ENCODE measurements at regions not wholly inside any gene's neighbourhood (a gene's known extent, or its start where the extent isn't known, plus 50 kb on each side); places are given as distances from the start of the nearest gene placed in this dataset.

DNA sequence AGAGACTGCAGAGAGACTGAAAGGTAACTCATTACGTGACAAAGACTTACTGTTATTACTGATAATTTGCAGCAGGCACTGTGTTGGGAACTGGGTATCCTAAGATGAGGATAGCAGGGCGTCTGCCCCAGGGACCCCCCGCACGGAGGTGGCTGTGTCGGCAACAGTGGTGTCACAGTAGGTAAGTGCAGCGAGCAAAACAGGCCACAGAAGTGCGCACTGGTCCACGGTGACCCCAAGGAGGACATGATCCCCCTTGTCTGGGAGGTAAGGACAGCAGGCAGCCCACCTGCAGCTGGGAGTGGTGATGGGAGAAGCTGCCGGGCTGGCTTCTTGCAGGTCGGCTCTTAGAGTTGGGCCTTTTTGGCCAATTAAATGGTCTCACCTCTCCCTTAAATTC, 82.9 kb downstream of the FAM43A start:
- TF ChIP-seq, protein P1, sequence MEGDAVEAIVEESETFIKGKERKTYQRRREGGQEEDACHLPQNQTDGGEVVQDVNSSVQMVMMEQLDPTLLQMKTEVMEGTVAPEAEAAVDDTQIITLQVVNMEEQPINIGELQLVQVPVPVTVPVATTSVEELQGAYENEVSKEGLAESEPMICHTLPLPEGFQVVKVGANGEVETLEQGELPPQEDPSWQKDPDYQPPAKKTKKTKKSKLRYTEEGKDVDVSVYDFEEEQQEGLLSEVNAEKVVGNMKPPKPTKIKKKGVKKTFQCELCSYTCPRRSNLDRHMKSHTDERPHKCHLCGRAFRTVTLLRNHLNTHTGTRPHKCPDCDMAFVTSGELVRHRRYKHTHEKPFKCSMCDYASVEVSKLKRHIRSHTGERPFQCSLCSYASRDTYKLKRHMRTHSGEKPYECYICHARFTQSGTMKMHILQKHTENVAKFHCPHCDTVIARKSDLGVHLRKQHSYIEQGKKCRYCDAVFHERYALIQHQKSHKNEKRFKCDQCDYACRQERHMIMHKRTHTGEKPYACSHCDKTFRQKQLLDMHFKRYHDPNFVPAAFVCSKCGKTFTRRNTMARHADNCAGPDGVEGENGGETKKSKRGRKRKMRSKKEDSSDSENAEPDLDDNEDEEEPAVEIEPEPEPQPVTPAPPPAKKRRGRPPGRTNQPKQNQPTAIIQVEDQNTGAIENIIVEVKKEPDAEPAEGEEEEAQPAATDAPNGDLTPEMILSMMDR (IDR thresholded peaks at IDR 0.05; ENCODE audit: insufficient read depth, low read depth, low read length, missing control alignments): no peak
- no peak for DNase-seq (ENCODE audit: low read depth)
- no peak overlapping the region for H3K4me3 ChIP-seq (ENCODE audit: low read depth, low read length)

DNA sequence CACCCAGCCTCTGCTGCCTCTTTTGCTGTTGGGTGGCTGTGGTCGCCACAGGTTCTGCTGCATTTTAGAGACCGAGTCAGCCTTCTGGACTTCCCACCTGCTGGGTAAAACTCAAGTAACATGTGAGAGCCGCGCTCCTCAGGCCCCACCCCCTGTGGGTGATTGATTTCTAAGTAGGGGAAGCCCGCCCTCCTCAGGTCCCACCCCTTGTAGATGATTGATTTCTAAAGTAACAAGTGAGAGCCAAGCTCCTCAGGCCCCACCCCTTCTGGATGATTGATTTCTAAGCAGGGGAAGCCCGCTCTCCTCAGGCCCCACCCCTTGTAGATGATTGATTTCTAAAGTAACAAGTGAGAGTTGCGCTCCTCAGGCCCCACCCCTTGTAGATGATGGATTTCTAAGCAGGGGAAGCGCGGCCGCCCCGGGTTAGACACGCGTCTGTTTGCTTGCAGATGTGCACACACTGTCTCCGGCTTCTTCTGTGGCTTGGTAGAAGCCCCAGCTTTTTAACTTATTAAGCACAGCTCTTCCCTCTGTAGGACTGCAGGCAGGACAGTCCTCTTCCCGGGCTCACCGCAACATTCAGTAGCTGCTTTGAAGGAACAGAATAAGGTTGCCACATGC, 83.4 kb downstream of the FAM43A start:
- H3K4me3 ChIP-seq (ENCODE audit: low read depth, low read length): peak overlapping the region; percentile 34
- DNase-seq (ENCODE audit: low read depth): peak; percentile 96
- TF ChIP-seq, protein P1 (IDR thresholded peaks at IDR 0.05; ENCODE audit: insufficient read depth, low read depth, low read length, missing control alignments): no peak

DNA sequence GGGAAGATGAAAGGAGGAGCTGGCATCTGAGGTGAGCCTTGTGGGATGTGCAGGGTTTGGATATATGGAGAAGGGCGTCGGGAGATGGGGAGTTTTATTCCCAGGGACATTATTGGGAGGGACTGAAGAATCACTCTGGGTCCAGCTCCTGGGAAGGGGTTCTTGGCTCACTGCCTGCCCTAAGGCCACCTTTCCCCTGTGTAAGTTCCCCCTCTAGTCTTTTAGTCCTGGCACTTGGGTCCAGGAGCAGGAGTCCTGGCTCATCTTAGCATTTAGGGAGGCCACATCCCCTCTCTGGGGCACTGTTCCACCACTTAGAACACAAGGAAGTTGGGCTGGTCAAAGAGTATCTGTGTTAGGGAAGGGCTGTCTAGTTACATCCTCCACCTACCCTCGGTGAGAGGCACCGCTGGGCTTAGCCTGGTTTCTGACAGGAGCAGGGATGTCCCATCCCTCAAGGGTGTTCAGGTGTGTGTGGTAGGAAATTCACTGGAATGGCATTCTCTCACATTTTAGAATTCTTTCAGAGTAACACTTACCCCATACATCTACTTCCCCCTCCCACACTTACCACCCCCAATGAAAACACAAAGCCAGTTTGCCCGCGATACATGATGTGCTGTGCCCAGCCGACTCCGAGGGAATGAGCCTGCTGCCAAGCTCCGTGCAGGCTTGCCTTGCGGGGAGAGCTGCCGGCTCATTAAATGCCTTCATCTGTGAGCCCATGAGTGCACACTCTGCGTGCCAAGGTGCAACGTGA, 86.7 kb downstream of the FAM43A start:
- DNase-seq (ENCODE audit: low read depth): no peak
- TF ChIP-seq, protein P1 (IDR thresholded peaks at IDR 0.05; ENCODE audit: insufficient read depth, low read depth, low read length, missing control alignments): no peak
- H3K4me3 ChIP-seq (ENCODE audit: low read depth, low read length): no peak overlapping the region

DNA sequence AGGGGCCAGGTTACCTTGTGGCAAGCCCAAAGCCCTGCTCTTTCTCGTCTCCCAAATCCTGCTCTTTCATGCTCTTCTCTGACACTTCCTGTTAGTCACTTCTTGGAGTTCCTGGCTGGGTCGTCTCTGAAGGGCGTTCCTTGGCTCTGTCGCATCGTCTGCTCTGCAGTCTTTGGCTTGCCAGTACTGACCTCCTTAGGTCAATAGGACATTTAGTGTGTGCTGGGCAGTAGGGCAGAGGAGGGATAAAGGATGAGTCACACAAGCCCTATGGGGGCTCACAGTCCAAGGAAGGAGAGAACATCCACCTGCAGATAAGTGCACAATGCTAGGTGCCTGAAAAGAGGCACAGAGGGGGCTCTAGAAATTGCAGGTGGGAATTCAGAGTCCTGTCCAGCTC, 87.5 kb downstream of the FAM43A start:
- no peak for DNase-seq (ENCODE audit: low read depth)
- H3K4me3 ChIP-seq (ENCODE audit: low read depth, low read length): no peak overlapping the region
- TF ChIP-seq, protein P1 (IDR thresholded peaks at IDR 0.05; ENCODE audit: insufficient read depth, low read depth, low read length, missing control alignments): no peak

DNA sequence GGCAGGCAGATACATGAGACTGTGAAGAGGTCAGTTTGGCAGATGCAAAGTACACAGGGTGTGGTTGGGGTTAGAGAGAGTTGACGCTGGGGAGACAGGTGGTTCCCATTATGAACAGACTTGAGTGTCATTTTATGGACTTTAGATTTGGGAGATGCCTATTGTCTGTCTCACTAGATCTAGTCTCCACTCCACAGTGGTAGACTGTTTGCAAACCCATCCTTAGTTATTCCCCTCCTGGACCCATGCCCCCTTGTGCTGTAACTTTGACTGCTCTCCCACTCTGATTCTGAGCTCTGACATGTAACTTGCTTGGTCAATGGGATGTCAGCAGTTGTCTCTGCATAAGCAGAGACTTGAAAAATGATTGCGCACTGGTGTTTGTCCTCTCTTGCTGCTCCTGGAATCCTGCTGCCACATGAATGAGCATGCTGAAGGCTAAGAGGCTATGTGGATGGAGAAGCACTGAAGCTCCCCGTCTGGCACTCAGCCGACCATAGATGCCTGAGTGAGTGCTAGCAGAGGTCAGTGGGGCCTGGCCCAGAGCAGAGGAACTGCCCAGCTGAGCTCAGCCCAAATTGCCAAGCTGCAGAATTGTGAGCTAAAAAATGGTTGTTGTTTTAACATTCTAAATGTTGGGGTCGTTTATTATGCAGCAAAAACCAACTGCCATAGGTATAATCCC, 88.2 kb downstream of the FAM43A start:
- TF ChIP-seq, protein P1 (IDR thresholded peaks at IDR 0.05; ENCODE audit: insufficient read depth, low read depth, low read length, missing control alignments): no peak
- DNase-seq (ENCODE audit: low read depth): no peak
- H3K4me3 ChIP-seq (ENCODE audit: low read depth, low read length): no peak overlapping the region

DNA sequence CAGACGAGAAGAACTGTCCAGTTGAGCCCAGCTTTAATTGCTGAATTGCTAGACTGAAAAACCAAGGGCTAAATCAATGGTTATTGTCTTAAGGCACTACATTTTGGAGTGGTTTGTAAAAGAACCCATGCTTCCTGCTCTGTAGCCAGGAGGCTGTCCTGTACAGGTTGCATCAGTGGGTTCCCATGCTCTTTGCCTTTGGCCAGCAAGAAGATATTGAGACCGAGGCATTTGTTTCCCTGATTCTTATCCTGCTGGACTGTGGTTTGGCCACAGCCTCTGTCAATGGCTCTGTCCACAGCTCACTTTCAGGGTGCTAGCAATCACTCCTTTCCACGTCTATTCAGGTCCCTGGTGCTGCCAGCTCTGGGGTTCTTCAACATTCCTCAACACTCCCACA, 89.6 kb downstream of the FAM43A start:
- no peak for DNase-seq (ENCODE audit: low read depth)
- TF ChIP-seq, protein P1 (IDR thresholded peaks at IDR 0.05; ENCODE audit: insufficient read depth, low read depth, low read length, missing control alignments): no peak
- H3K4me3 ChIP-seq (ENCODE audit: low read depth, low read length): no peak overlapping the region
